Mesenchymal stem cell (in vitro differentiated cells and primary cell): ENCODE measurements at regions not wholly inside any gene's neighbourhood (a gene's known extent, or its start where the extent isn't known, plus 50 kb on each side); places are given as distances from the start of the nearest gene placed in this dataset.

Source experiments
- DNase-seq: peaks from one replicate; pipeline ENCODE4 v3.0.0-alpha.2; 2013
- H2AFZ ChIP-seq: one replicate; pipeline ENCODE4 v1.6.1; 2013; ENCODE audit warnings: low read depth, mild to moderate bottlenecking, control low read depth, inconsistent platforms, low read length, moderate library complexity
- H2AK5ac ChIP-seq: 2 replicates; pipeline ENCODE4 v1.6.1; 2013; ENCODE audit warnings: low read length, moderate library complexity, mild to moderate bottlenecking, inconsistent platforms; ENCODE audit not compliant: severe bottlenecking
- H2BK120ac ChIP-seq: one replicate; pipeline ENCODE4 v1.6.1; 2013; ENCODE audit warnings: low read depth, mild to moderate bottlenecking, inconsistent platforms, low read length, moderate library complexity
- H2BK12ac ChIP-seq, 2 experiments: one replicate each; pipeline ENCODE4 v1.6.1; 2013; ENCODE audit warnings: inconsistent platforms in 2 of 2, low read length in 2 of 2, mild to moderate bottlenecking in 2 of 2, moderate library complexity in 2 of 2, control low read depth in 1 of 2
- H2BK15ac ChIP-seq: one replicate; pipeline ENCODE4 v1.6.1; 2013; ENCODE audit warnings: mild to moderate bottlenecking, low read depth, inconsistent platforms; ENCODE audit not compliant: poor library complexity, severe bottlenecking
- H2BK5ac ChIP-seq: 2 replicates; pipeline ENCODE4 v1.6.1; 2013; ENCODE audit warnings: low read depth, mild to moderate bottlenecking, low read length, control low read depth, inconsistent platforms; ENCODE audit not compliant: poor library complexity, severe bottlenecking
- H3K14ac ChIP-seq, 2 experiments: one replicate each; pipeline ENCODE4 v1.6.1; 2013; ENCODE audit warnings: inconsistent platforms in 2 of 2, low read length in 2 of 2, control low read depth in 1 of 2, mild to moderate bottlenecking in 1 of 2, moderate library complexity in 1 of 2
- H3K18ac ChIP-seq, 2 experiments: one replicate each; pipeline ENCODE4 v1.6.1; 2013; ENCODE audit warnings: inconsistent platforms in 2 of 2, low read length in 2 of 2, control low read depth in 1 of 2, low read depth in 1 of 2, mild to moderate bottlenecking in 1 of 2
- H3K23ac ChIP-seq, 2 experiments: one replicate each; pipeline ENCODE4 v1.6.1; 2013; ENCODE audit warnings: inconsistent platforms in 2 of 2, low read length in 2 of 2, mild to moderate bottlenecking in 2 of 2, moderate library complexity in 2 of 2, control low read depth in 1 of 2
- H3K27ac ChIP-seq: 2 replicates; pipeline ENCODE4 v1.5.1; 2013; ENCODE audit warnings: mild to moderate bottlenecking, moderate library complexity, low read length, control low read depth, inconsistent platforms; ENCODE audit not compliant: poor library complexity, severe bottlenecking
- H3K27me3 ChIP-seq, 2 experiments: 2 replicates each; pipeline versions ENCODE4 v1.6.1 to v1.7.0; 2013; ENCODE audit warnings: low read length in 2 of 2, mild to moderate bottlenecking in 2 of 2, moderate library complexity in 2 of 2, control low read depth in 1 of 2, inconsistent platforms in 1 of 2; ENCODE audit not compliant: control insufficient read depth in 1 of 2, insufficient read depth in 1 of 2
- H3K36me3 ChIP-seq, 2 experiments: 2 replicates each; pipeline versions ENCODE4 v1.6.1 to v1.7.0; 2013; ENCODE audit warnings: low read length in 2 of 2, control low read depth in 1 of 2, inconsistent platforms in 1 of 2, low read depth in 1 of 2, mild to moderate bottlenecking in 1 of 2; ENCODE audit not compliant: insufficient read depth in 2 of 2, control insufficient read depth in 1 of 2
- H3K4ac ChIP-seq, 2 experiments: one replicate each; pipeline ENCODE4 v1.6.1; 2013; ENCODE audit warnings: inconsistent platforms in 2 of 2, low read length in 2 of 2, mild to moderate bottlenecking in 2 of 2, moderate library complexity in 2 of 2, control low read depth in 1 of 2, low read depth in 1 of 2
- H3K4me1 ChIP-seq: 2 replicates; pipeline ENCODE4 v1.6.1; 2013; ENCODE audit warnings: low read depth, low read length, control low read depth; ENCODE audit not compliant: control insufficient read depth, insufficient read depth
- H3K4me2 ChIP-seq: 2 replicates; pipeline ENCODE4 v1.6.1; 2013; ENCODE audit warnings: low read length, mild to moderate bottlenecking, inconsistent platforms; ENCODE audit not compliant: poor library complexity, severe bottlenecking
- H3K4me3 ChIP-seq, 2 experiments: 2 replicates each; pipeline versions ENCODE4 v1.5.1 to v1.7.0; 2013; ENCODE audit warnings: low read length in 2 of 2, mild to moderate bottlenecking in 2 of 2, control low read depth in 1 of 2, low read depth in 1 of 2; ENCODE audit not compliant: insufficient read depth in 1 of 2
- H3K79me1 ChIP-seq: replicated peaks from 2 replicates; pipeline ENCODE4 v1.6.1; 2013; ENCODE audit warnings: mild to moderate bottlenecking, control low read depth, low read length, inconsistent platforms; ENCODE audit not compliant: poor library complexity, severe bottlenecking
- H3K9ac ChIP-seq: 2 replicates; pipeline ENCODE4 v1.7.0; 2013; ENCODE audit warnings: mild to moderate bottlenecking, low read length, moderate library complexity
- H3K9me3 ChIP-seq: 2 replicates; pipeline ENCODE4 v1.7.0; 2013; ENCODE audit warnings: mild to moderate bottlenecking, low read length; ENCODE audit not compliant: control insufficient read depth
- H4K8ac ChIP-seq: one replicate; pipeline ENCODE4 v1.6.1; 2013; ENCODE audit warnings: inconsistent platforms, mild to moderate bottlenecking, low read length, moderate library complexity
- H4K91ac ChIP-seq: one replicate; pipeline ENCODE4 v1.6.1; 2013; ENCODE audit warnings: mild to moderate bottlenecking, low read length, inconsistent platforms
- WGBS: methylation state at CpG from one replicate; pipeline ENCODE4 v1.1.7; 2013; ENCODE audit warnings: mixed read lengths; 5-methylcytosine and 5-hydroxymethylcytosine counted together

DNA sequence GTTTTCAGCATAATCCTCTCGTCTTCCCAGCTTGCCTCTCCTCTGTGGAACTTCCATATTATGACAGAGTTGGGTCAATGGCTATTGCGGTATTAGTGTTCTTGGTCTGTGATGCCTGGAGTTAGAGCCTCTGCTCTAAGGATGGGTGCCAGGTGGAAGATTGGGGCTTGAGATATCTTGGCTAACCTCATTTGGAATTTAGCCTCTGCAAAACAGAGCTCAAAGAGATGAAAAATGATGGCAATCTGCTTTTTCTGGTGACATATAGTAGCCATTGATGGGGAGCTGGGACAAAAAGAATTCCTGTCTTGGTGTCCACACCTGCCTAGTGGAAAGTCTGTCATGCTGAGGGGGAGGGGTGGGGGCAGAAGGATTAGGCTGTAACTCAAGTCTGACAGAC, 152.1 kb downstream of the RPL10L start:
- H3K18ac ChIP-seq: no peak overlapping the region
- H3K4me3 ChIP-seq: no peak overlapping the region
- no peak overlapping the region for H3K4ac ChIP-seq
- no peak for DNase-seq
- H3K79me1 ChIP-seq: no peaks in the 10 kb centered on the region
- H3K14ac ChIP-seq: no peak overlapping the region
- H3K9ac ChIP-seq: no peak overlapping the region
- no peak overlapping the region for H3K27ac ChIP-seq
- H3K4me1 ChIP-seq: no peaks in the 10 kb centered on the region
- H4K91ac ChIP-seq: no peak overlapping the region
- no peak overlapping the region for H2BK5ac ChIP-seq
- H3K27me3 ChIP-seq: no peaks in the 10 kb centered on the region
- no peaks in the 10 kb centered on the region for H3K36me3 ChIP-seq
- no peak overlapping the region for H2AFZ ChIP-seq
- no peak overlapping the region for H2BK12ac ChIP-seq
- no peak overlapping the region for H2BK15ac ChIP-seq
- peaks cover 9% of the 10 kb centered on the region for H3K9me3 ChIP-seq
- no peak overlapping the region for H4K8ac ChIP-seq
- H2BK120ac ChIP-seq: no peak overlapping the region
- no peak overlapping the region for H2AK5ac ChIP-seq
- no peak overlapping the region for H3K4me2 ChIP-seq
- H3K23ac ChIP-seq: no peak overlapping the region
- 100% methylated on average over 2 of the region's 2 CpGs for WGBS

DNA sequence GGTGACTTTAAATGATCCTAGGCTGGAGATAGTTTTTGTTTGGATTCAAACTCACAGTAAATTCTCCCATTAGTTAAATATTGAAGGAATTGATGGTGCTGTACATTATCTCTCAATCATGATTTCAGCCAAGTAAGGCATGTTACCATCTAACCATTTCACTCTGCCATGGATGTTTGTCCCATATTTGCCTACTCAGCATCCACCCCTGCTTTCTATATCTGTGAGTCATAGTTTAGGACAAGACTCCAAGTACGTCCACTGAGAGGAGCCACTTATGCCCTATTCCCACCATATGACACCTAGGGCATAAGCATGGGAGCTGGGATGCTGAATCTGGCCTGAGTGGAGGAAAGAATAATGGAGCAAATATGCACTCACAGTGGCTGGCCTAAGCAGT, 155.2 kb downstream of the RPL10L start:
- Histone ChIP-seq H3K18ac (no peak overlapping the region), H2BK5ac (no peak overlapping the region), H3K4me3 (no peak overlapping the region), H3K9ac (no peak overlapping the region), H3K27me3 (no peaks in the 10 kb centered on the region), H3K14ac (no peak overlapping the region), H4K91ac (no peak overlapping the region), H2AK5ac (no peak overlapping the region), H3K4ac (no peak overlapping the region), H3K36me3 (no peaks in the 10 kb centered on the region), H3K9me3 (peaks cover 4% of the 10 kb centered on the region), H3K23ac (no peak overlapping the region), H3K4me2 (no peak overlapping the region), H4K8ac (peak overlapping the region; percentile 60), H2AFZ (no peak overlapping the region), H2BK15ac (no peak overlapping the region), H3K27ac (no peak overlapping the region), H3K79me1 (no peaks in the 10 kb centered on the region), H3K4me1 (no peaks in the 10 kb centered on the region), H2BK120ac (no peak overlapping the region), H2BK12ac (no peak overlapping the region)
- WGBS: 67% methylated on average over 1 of the region's 1 CpG
- DNase-seq: no peak

DNA sequence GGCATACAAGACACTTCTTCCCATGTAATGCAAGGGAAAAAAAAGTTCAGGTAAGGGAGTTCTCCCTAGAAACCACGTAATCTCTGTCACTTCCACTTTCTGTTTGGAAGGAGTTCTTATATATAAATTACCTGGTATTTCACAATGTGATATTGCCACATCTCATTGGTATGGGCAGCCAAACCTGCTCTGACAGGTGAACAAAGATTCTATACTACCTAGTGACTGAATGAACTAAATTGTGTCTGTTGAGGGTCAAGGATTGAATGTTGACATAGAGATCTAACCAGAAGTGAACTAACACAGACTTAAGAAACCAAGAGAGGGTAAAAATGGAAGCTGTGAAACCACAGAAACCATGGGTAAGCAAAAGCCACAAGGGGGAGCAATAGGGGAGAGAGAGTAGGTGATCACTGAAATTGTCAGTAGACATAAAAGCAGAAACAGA, 161.3 kb downstream of the RPL10L start:
- Histone ChIP-seq H3K4me3 (no peak overlapping the region), H3K14ac (no peak overlapping the region), H4K91ac (no peak overlapping the region), H2BK15ac (no peak overlapping the region), H2BK5ac (no peak overlapping the region), H3K4me2 (no peak overlapping the region), H3K27me3 (no peaks in the 10 kb centered on the region), H3K9ac (no peak overlapping the region), H4K8ac (no peak overlapping the region), H3K36me3 (no peaks in the 10 kb centered on the region), H3K79me1 (no peaks in the 10 kb centered on the region), H3K4me1 (no peaks in the 10 kb centered on the region), H3K4ac (no peak overlapping the region), H3K9me3 (no peaks in the 10 kb centered on the region), H3K23ac (no peak overlapping the region), H2AK5ac (no peak overlapping the region), H2BK12ac (no peak overlapping the region), H3K18ac (no peak overlapping the region), H3K27ac (no peak overlapping the region), H2BK120ac (no peak overlapping the region), H2AFZ (no peak overlapping the region)
- no CpG with 5 or more reads among the region's 1 CpG for WGBS
- DNase-seq: peak; percentile 45

DNA sequence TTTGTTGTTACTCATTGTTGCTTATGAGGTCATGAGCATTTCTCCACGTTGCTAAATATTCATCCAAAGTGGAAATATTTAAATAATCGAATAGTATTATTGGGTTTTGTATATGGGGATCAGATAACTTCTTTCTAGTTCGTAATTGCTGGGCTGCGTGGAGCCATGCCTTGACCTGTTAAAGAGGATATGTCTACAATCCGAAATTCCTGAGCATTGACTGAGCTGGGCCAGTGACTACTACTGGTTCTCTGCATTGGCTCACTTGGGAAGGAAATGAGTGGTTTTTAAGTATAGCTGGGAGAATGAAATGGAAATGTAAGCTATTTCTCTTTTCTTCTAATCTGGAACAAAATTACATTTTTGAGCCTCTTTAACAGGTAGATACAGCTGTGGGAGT, 163.2 kb downstream of the RPL10L start:
- Histone ChIP-seq H2BK12ac (no peak overlapping the region), H3K36me3 (no peaks in the 10 kb centered on the region), H3K4me2 (no peak overlapping the region), H3K9ac (no peak overlapping the region), H3K27me3 (no peaks in the 10 kb centered on the region), H2BK15ac (no peak overlapping the region), H3K4me1 (no peaks in the 10 kb centered on the region), H3K4ac (no peak overlapping the region), H4K8ac (no peak overlapping the region), H3K4me3 (no peak overlapping the region), H3K9me3 (no peaks in the 10 kb centered on the region), H2BK120ac (no peak overlapping the region), H2BK5ac (no peak overlapping the region), H3K14ac (no peak overlapping the region), H3K23ac (no peak overlapping the region), H2AK5ac (no peak overlapping the region), H3K79me1 (no peaks in the 10 kb centered on the region), H4K91ac (no peak overlapping the region), H3K27ac (no peak overlapping the region), H2AFZ (no peak overlapping the region), H3K18ac (no peak overlapping the region)
- DNase-seq: no peak
- WGBS: 96% methylated on average over 5 of the region's 5 CpGs
